ENCODE measurements at regions not wholly inside any gene's neighbourhood (a gene's known extent, or its start where the extent isn't known, plus 50 kb on each side); places are given as distances from the start of the nearest gene placed in this dataset.

- TF ChIP-seq CREB1 (CRISPR knock-in tag; IDR thresholded peaks at IDR 0.05; ENCODE audit: low read depth): no peak
- TF ChIP-seq EZH2 (IDR thresholded peaks at IDR 0.05; ENCODE audit: low read depth, unreplicated experiment): no peak
- TF ChIP-seq NANOG (IDR thresholded peaks at IDR 0.05; ENCODE audit: borderline replicate concordance): no peak
- TF ChIP-seq ZNF114 (CRISPR knock-in tag; IDR thresholded peaks at IDR 0.05): no peak
- no peak for TF ChIP-seq POLR2AphosphoS5 (IDR thresholded peaks at IDR 0.05; ENCODE audit: low read depth)
- TF ChIP-seq REST (IDR thresholded peaks at IDR 0.05; ENCODE audit: unreplicated experiment): no peak
- TF ChIP-seq, protein P1, sequence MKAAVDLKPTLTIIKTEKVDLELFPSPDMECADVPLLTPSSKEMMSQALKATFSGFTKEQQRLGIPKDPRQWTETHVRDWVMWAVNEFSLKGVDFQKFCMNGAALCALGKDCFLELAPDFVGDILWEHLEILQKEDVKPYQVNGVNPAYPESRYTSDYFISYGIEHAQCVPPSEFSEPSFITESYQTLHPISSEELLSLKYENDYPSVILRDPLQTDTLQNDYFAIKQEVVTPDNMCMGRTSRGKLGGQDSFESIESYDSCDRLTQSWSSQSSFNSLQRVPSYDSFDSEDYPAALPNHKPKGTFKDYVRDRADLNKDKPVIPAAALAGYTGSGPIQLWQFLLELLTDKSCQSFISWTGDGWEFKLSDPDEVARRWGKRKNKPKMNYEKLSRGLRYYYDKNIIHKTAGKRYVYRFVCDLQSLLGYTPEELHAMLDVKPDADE (IDR thresholded peaks at IDR 0.05): no peak
- TF ChIP-seq EZH2phosphoT487 (IDR thresholded peaks at IDR 0.05; ENCODE audit: unreplicated experiment): no peak
- no peak for TF ChIP-seq STAT1 (IDR thresholded peaks at IDR 0.05; ENCODE audit: unreplicated experiment)
- no peak for TF ChIP-seq JUNB (IDR thresholded peaks at IDR 0.05; ENCODE audit: unreplicated experiment)
- no peak for TF ChIP-seq ZNF331 (CRISPR knock-in tag; IDR thresholded peaks at IDR 0.05; ENCODE audit: low read depth)
- TF ChIP-seq ZNF462 (CRISPR knock-in tag; IDR thresholded peaks at IDR 0.05): no peak
- no peak for TF ChIP-seq CTCF (conservative IDR thresholded peaks at IDR 0.05; ENCODE audit: low read depth in 2 of 2)
- H3K27me3 ChIP-seq (ENCODE audit: insufficient read depth): no peaks in the 10 kb centered on the region
- no peaks in the 10 kb centered on the region for H3F3A ChIP-seq (replicated peaks; ENCODE audit: low read depth)
- no peaks in the 10 kb centered on the region for H3K9me2 ChIP-seq (ENCODE audit: insufficient read depth)
- peaks cover 6% of the 10 kb centered on the region; the same call in 1 of the 2 replicates for H3K4me1 ChIP-seq (ENCODE audit: insufficient read depth)
- H3K4me3 ChIP-seq: no peak overlapping the region
- no peaks in the 10 kb centered on the region for H3K27me3 Mint-ChIP-seq (ENCODE audit: insufficient read depth, low read depth, poor library complexity)
- no peaks in the 10 kb centered on the region; the same call in 2 of the 3 replicates for H3K9me3 Mint-ChIP-seq
- H3K36me3 ChIP-seq (ENCODE audit: insufficient read depth): no peaks in the 10 kb centered on the region
- no peaks in the 10 kb centered on the region for H3K4me1 Mint-ChIP-seq
- no peak overlapping the region for H3K27ac Mint-ChIP-seq
- no peak overlapping the region for H3K27ac ChIP-seq (ENCODE audit: low read depth)
- H3K36me3 Mint-ChIP-seq (ENCODE audit: low read depth): no peaks in the 10 kb centered on the region
- no peak overlapping the region for H2AFZ ChIP-seq
- H3K4me3 Mint-ChIP-seq: no peak overlapping the region
- DNase-seq (ENCODE audit: low spot score) (peak; percentile 46), ATAC-seq (no peak)
- H3K4me2 ChIP-seq: no peak overlapping the region
- no peaks in the 10 kb centered on the region for H3K79me2 ChIP-seq (replicated peaks; ENCODE audit: insufficient read depth)
- H4K20me1 ChIP-seq (replicated peaks; ENCODE audit: insufficient read depth): no peaks in the 10 kb centered on the region
These were observed 874.5 kb downstream of the FLRT2 start for GRCh38 chr14:86404425-86404824.

Measured in GM23338 (cell line).